ENCODE measurements at regions not wholly inside any gene's neighbourhood (a gene's known extent, or its start where the extent isn't known, plus 50 kb on each side); places are given as distances from the start of the nearest gene placed in this dataset.

DNA sequence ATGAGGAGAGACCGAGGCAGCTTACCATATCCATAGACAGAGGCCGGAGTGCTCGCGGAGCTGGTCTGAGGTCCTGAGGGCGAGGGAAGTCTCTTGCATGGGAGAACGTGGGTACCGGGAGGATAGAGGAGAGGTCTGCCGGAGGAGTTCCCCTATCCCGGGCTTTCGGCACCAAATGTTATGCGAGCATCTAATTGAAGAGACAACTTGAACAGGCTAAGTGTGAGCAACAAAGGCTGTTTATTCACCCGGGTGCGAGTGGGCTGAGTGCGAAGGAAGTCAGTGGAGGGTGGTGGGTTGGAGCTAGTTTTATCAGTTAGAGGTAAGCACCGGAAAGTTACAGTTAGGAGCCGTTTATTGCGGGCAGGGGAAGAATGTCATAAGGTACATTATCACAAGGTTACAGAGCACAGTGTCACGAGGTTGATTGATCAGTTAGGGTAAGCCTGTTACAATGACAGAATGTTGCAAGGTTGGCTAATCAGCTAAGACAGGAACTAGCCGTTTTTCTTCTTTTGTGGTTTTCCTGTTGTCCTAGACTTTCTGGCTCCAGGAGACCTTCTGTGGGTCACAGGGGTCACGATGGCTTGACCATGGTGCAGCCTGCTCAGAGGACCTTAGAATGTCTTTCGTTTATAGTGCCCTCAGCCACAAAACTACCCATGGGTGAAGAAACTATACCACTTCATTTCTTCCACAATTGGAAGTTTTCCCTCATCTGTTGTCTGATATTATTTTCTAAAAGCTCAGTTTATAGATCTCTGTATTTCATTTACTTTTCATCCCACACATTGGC is 746.0 kb upstream of the ADGRB3 start:
- DNase-seq (ENCODE audit: low read depth) = no peak
- no peak overlapping the region for H3K4me3 ChIP-seq (ENCODE audit: low read depth, low read length)
- TF ChIP-seq, protein P1, sequence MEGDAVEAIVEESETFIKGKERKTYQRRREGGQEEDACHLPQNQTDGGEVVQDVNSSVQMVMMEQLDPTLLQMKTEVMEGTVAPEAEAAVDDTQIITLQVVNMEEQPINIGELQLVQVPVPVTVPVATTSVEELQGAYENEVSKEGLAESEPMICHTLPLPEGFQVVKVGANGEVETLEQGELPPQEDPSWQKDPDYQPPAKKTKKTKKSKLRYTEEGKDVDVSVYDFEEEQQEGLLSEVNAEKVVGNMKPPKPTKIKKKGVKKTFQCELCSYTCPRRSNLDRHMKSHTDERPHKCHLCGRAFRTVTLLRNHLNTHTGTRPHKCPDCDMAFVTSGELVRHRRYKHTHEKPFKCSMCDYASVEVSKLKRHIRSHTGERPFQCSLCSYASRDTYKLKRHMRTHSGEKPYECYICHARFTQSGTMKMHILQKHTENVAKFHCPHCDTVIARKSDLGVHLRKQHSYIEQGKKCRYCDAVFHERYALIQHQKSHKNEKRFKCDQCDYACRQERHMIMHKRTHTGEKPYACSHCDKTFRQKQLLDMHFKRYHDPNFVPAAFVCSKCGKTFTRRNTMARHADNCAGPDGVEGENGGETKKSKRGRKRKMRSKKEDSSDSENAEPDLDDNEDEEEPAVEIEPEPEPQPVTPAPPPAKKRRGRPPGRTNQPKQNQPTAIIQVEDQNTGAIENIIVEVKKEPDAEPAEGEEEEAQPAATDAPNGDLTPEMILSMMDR (IDR thresholded peaks at IDR 0.05; ENCODE audit: control insufficient read depth, extremely low read depth, insufficient read depth) = no peak

- no peak overlapping the region for H3K4me3 ChIP-seq (ENCODE audit: low read depth, low read length)
- TF ChIP-seq, protein P1 (IDR thresholded peaks at IDR 0.05; ENCODE audit: control insufficient read depth, extremely low read depth, insufficient read depth) = no peak
- DNase-seq (ENCODE audit: low read depth) = no peak
Measured at GRCh38 chr6:67888546-67888885, 746.6 kb upstream of the ADGRB3 start.

DNA sequence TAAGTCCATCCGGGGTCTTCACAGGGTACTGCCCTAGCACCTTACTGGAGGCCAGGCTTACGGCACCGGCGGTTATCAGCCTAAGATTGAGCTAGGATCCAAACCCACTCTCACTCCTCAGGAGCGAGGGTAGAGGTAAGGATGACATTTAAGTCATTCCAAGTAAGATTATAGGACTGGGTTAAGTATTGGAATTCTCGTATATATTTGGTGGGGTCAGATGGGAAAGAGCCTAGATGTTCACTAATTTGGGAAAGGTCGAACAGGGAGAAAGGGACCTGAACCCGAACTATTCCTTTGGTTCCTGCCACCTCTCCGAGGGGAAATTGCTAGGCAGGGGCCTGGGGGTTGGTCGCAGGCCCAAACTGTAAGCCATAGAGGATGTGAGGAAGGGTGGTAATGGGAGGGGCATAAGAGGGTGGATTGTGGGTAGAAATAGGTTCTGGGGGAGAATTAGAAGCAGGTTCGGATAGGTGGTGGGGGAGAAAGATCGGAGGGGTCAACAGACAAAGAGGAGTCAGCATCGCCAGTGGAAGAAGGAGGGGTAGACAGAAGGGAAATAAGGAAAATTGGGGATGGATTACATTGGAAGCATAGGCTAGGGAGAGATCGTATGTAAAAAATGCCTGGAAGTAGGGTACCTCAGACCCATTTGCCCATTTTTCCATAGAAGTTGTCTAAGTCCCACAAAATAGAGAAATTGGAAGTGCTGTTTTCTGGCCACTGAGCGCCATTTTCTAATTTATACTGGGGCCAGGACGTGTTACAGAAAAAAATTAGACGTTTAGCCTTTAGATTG is 747.1 kb upstream of the ADGRB3 start:
- TF ChIP-seq, protein P1 (IDR thresholded peaks at IDR 0.05; ENCODE audit: control insufficient read depth, extremely low read depth, insufficient read depth) = no peak
- no peak for DNase-seq (ENCODE audit: low read depth)
- no peak overlapping the region for H3K4me3 ChIP-seq (ENCODE audit: low read depth, low read length)

DNA sequence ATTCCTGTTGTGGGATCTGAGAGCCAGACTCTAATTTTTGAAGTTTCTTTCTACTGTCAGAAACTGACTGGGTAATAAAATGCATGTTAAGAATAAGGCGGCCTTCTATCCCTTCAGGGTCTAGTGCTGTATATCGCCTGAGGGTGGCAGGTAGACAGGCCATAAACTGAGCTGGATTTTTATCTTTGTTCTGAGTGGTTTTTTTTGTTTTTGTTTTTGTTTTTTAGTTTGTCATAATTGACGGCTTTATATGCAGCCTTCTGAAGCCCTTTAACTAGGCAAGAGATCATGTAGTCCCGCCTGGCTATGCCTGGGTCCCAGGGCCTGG is 747.7 kb upstream of the ADGRB3 start:
- DNase-seq (ENCODE audit: low read depth) = no peak
- TF ChIP-seq, protein P1 (IDR thresholded peaks at IDR 0.05; ENCODE audit: control insufficient read depth, extremely low read depth, insufficient read depth) = no peak
- no peak overlapping the region for H3K4me3 ChIP-seq (ENCODE audit: low read depth, low read length)

DNA sequence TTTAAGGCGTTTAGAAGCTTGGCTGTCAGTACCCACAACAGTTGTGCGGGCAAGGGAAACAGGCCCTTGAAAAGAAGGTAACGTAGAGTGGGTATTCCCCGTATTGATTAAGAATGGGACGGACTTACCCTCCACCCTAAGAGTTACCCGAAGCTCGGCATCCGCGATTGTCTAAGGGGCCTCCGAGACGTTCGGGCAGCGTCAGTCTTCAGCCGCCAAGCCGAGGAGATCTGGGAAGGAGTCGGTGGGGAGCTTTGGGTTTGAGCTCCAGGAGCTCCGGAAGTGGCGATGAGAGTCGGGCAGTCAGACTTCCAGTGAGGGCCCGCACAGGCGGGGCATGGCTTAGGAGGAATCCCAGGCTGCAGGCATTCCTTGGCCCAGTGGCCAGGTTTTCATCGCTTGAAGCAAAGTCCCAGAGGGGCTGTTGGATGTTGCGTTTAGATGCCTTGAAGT is 748.2 kb upstream of the ADGRB3 start:
- TF ChIP-seq, protein P1 (IDR thresholded peaks at IDR 0.05; ENCODE audit: control insufficient read depth, extremely low read depth, insufficient read depth) = no peak
- H3K4me3 ChIP-seq (ENCODE audit: low read depth, low read length) = no peak overlapping the region
- no peak for DNase-seq (ENCODE audit: low read depth)

- TF ChIP-seq, protein P1 (IDR thresholded peaks at IDR 0.05; ENCODE audit: control insufficient read depth, extremely low read depth, insufficient read depth) = no peak
- H3K4me3 ChIP-seq (ENCODE audit: low read depth, low read length) = no peak overlapping the region
- no peak for DNase-seq (ENCODE audit: low read depth)
Measured at GRCh38 chr6:67886036-67886707, 748.9 kb upstream of the ADGRB3 start.

All from LNCaP clone FGC (cell line).